GM12892 (cell line): ENCODE measurements at regions not wholly inside any gene's neighbourhood (a gene's known extent, or its start where the extent isn't known, plus 50 kb on each side); places are given as distances from the start of the nearest gene placed in this dataset.

Source experiments
- POLR2A ChIP-seq: IDR thresholded peaks from 2 replicates; pipeline ENCODE4 v1.6.1; 2011; ENCODE audit warnings: low read depth, low read length, control low read depth
- POLR2AphosphoS5 ChIP-seq: IDR thresholded peaks from 2 replicates; pipeline ENCODE4 v1.6.1; 2011; ENCODE audit warnings: low read depth, low read length, control low read depth
- TAF1 ChIP-seq: IDR thresholded peaks from 2 replicates; pipeline ENCODE4 v1.6.1; 2011; ENCODE audit warnings: low read depth, mild to moderate bottlenecking, control low read depth, low read length, borderline replicate concordance

- TF ChIP-seq POLR2A (peak; percentile 57), POLR2AphosphoS5 (peak; percentile 55; the same call in 1 of the 2 replicates), TAF1 (no peak)
Observed at GRCh38 chr2:64260817-64261216, 116.6 kb upstream of the PELI1 start.
